MCF 10A (cell line): ENCODE measurements at regions not wholly inside any gene's neighbourhood (a gene's known extent, or its start where the extent isn't known, plus 50 kb on each side); places are given as distances from the start of the nearest gene placed in this dataset.
"Not testable (repeated sequence)": the region's sequence is repeated elsewhere in the genome, so short reads cannot be mapped to it uniquely, and the experiment has no call there.

ENCODE experiments used
- BruUV-seq: library from RNA; stranded (reverse); fragments of 400-500 nt; replicated peaks from 2 replicates; lab custom pipeline; 2021; lab: Mats Ljungman, UMichigan
- CTCF ChIA-PET: fragments of 300-600 bp; sonication (Branson Sonifier 250); formaldehyde crosslinking; extraction: SDS; loops from one replicate; lab custom pipeline; 2021; ENCODE audit warnings: antibody characterized with exemption, inconsistent platforms; lab: Yijun Ruan, JAX
- POLR2A ChIA-PET: fragments of 300-600, 350-650 bp; sonication (Branson Sonifier 250); formaldehyde crosslinking; extraction: SDS; loops from one replicate; lab custom pipeline; 2020; ENCODE audit warnings: antibody characterized with exemption, inconsistent platforms; lab: Yijun Ruan, JAX
- DNase-seq: peaks from one replicate; pipeline ENCODE4 v3.0.0-alpha.2; 2018; ENCODE audit not compliant: unreplicated experiment
- H3K27ac Mint-ChIP-seq: one replicate; pipeline ENCODE4 v1.8.0; 2022; ENCODE audit warnings: mild to moderate bottlenecking, low read depth, mixed read lengths; ENCODE audit not compliant: unreplicated experiment
- H3K27me3 Mint-ChIP-seq: one replicate; pipeline ENCODE4 v1.8.0; 2022; ENCODE audit warnings: mixed read lengths; ENCODE audit not compliant: insufficient read depth, unreplicated experiment
- H3K36me3 Mint-ChIP-seq: one replicate; pipeline ENCODE4 v1.8.0; 2022; ENCODE audit warnings: mild to moderate bottlenecking, moderate library complexity, mixed read lengths; ENCODE audit not compliant: insufficient read depth, unreplicated experiment
- H3K4me1 Mint-ChIP-seq: one replicate; pipeline ENCODE4 v1.8.0; 2022; ENCODE audit warnings: mixed read lengths; ENCODE audit not compliant: insufficient read depth, unreplicated experiment
- H3K4me3 Mint-ChIP-seq: one replicate; pipeline ENCODE4 v1.8.0; 2022; ENCODE audit warnings: mild to moderate bottlenecking, moderate library complexity, mixed read lengths; ENCODE audit not compliant: unreplicated experiment
- H3K9me3 Mint-ChIP-seq: one replicate; pipeline ENCODE4 v1.8.0; 2022; ENCODE audit warnings: mixed read lengths; ENCODE audit not compliant: unreplicated experiment
- intact Hi-C: fragments of 100-400 bp; cut with micrococcal nuclease; formaldehyde crosslinking; loops from 2 replicates; pipeline ENCODE4 v1.14.1; 2022
- TF ChIP-seq, protein P1 (sequence below): fragments of 200-600 bp; IDR thresholded peaks from one replicate; pipeline ENCODE4 v1.8.0; 2022; ENCODE audit warnings: antibody characterized with exemption, mild to moderate bottlenecking; ENCODE audit not compliant: unreplicated experiment

DNA sequence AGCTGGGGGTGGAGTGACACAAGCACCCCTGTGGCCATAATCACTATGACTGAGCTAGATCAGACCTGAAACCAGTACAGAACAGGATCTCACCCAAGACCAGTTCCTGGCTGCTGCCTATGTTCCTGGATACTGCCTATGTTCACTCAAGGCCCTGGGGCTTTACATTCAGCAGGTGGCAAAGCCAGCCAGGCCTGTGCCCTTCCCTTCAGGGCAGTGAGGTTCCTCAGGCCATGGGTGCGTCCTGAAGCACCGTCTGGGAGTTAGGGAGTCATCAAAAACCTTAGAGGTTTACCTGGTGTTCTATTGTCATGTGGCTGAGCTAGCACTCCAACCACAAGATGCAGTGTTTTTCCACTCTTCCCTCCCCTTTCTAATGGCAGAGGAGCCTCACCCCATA lies 419.8 kb downstream of the TMEM232 start:
- BruUV-seq, result no TSS peak
- no peak for DNase-seq
- CTCF ChIA-PET, result no interaction called here
- H3K27me3 Mint-ChIP-seq, result no peaks in the 10 kb centered on the region
- H3K9me3 Mint-ChIP-seq, result peaks cover 13% of the 10 kb centered on the region
- H3K4me1 Mint-ChIP-seq, result no peaks in the 10 kb centered on the region
- no peak overlapping the region for H3K27ac Mint-ChIP-seq
- intact Hi-C loops, result no loop called here
- POLR2A ChIA-PET, result interaction anchor here (0.6 to 1.8 kb wide), 2 partner anchors 17 to 85 kb away, joined by 3 to 5 read pairs; no protein-coding TSS in a partner anchor
- no peaks in the 10 kb centered on the region for H3K36me3 Mint-ChIP-seq
- TF ChIP-seq, protein P1, sequence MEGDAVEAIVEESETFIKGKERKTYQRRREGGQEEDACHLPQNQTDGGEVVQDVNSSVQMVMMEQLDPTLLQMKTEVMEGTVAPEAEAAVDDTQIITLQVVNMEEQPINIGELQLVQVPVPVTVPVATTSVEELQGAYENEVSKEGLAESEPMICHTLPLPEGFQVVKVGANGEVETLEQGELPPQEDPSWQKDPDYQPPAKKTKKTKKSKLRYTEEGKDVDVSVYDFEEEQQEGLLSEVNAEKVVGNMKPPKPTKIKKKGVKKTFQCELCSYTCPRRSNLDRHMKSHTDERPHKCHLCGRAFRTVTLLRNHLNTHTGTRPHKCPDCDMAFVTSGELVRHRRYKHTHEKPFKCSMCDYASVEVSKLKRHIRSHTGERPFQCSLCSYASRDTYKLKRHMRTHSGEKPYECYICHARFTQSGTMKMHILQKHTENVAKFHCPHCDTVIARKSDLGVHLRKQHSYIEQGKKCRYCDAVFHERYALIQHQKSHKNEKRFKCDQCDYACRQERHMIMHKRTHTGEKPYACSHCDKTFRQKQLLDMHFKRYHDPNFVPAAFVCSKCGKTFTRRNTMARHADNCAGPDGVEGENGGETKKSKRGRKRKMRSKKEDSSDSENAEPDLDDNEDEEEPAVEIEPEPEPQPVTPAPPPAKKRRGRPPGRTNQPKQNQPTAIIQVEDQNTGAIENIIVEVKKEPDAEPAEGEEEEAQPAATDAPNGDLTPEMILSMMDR, result no peak
- no peak overlapping the region for H3K4me3 Mint-ChIP-seq

DNA sequence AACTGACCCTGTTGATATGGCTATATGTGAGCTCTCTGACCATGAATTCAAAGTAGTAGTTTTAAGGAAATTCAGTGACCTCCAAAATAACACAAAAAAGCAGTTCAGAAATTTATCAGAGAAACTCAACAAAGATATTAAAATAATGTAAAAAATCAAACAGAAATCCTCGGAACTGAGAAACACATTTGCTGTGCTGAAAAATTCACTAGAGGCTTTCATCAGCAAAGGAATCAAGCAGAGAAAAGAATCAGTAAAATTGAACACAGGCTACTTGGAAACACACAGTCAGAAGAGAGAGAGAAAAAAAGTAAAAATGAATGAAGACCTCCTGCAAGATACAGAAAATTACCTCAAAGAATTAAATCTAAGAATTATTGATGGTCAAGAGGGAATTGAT lies 417.2 kb downstream of the TMEM232 start:
- Mint-ChIP-seq H3K4me3 (no peak overlapping the region), H3K9me3 (peaks cover 13% of the 10 kb centered on the region), H3K27ac (no peak overlapping the region), H3K4me1 (no peaks in the 10 kb centered on the region), H3K36me3 (no peaks in the 10 kb centered on the region), H3K27me3 (no peaks in the 10 kb centered on the region)
- CTCF ChIA-PET, result no interaction called here
- TF ChIP-seq, protein P1, result no peak
- POLR2A ChIA-PET, result interaction anchor here (0.5 kb wide), 1 partner anchor 431 kb away, joined by 4 read pairs; no protein-coding TSS in a partner anchor
- BruUV-seq, result no TSS peak
- DNase-seq, result no peak
- intact Hi-C loops, result no loop called here

GRCh38 chr5:110316566-110316965 lies 409.9 kb downstream of the TMEM232 start:
- H3K4me3 Mint-ChIP-seq, H3K27me3 Mint-ChIP-seq, H3K27ac Mint-ChIP-seq, intact Hi-C loops, H3K36me3 Mint-ChIP-seq, H3K9me3 Mint-ChIP-seq, POLR2A ChIA-PET, DNase-seq, BruUV-seq, H3K4me1 Mint-ChIP-seq, CTCF ChIA-PET: not testable (repeated sequence)

GRCh38 chr5:110321117-110321516 lies 405.4 kb downstream of the TMEM232 start:
- Mint-ChIP-seq H3K4me3 (no peak overlapping the region), H3K27me3 (no peaks in the 10 kb centered on the region), H3K9me3 (no peaks in the 10 kb centered on the region), H3K36me3 (no peaks in the 10 kb centered on the region), H3K27ac (no peak overlapping the region), H3K4me1 (peaks cover 5% of the 10 kb centered on the region)
- no peak for DNase-seq
- POLR2A ChIA-PET, result no interaction called here
- CTCF ChIA-PET, result no interaction called here
- no TSS peak for BruUV-seq
- TF ChIP-seq, protein P1, result no peak
- intact Hi-C loops, result no loop called here

- BruUV-seq, result no TSS peak
- H3K36me3 Mint-ChIP-seq, result no peaks in the 10 kb centered on the region
- intact Hi-C loops, result no loop called here
- no peak overlapping the region for H3K27ac Mint-ChIP-seq
- DNase-seq, result no peak
- no peaks in the 10 kb centered on the region for H3K9me3 Mint-ChIP-seq
- TF ChIP-seq, protein P1, result no peak
- ChIA-PET CTCF (no interaction called here), POLR2A (interaction anchor here (0.9 to 1.2 kb wide), 2 partner anchors 18 to 236 kb away, joined by 3 to 5 read pairs; no protein-coding TSS in a partner anchor)
- H3K4me3 Mint-ChIP-seq, result no peak overlapping the region
- H3K4me1 Mint-ChIP-seq, result peaks cover 5% of the 10 kb centered on the region
- H3K27me3 Mint-ChIP-seq, result no peaks in the 10 kb centered on the region
These were observed 403.1 kb downstream of the TMEM232 start for GRCh38 chr5:110323357-110323756.
